Keratinocyte (primary cell): ENCODE measurements at regions not wholly inside any gene's neighbourhood (a gene's known extent, or its start where the extent isn't known, plus 50 kb on each side); places are given as distances from the start of the nearest gene placed in this dataset.

Experiments used
- DNase-seq: peaks from one replicate; pipeline ENCODE4 v3.0.0-alpha.2; 2011; ENCODE audit warnings: low read depth, missing footprints, low spot score
- FAIRE-seq: peaks from 2 replicates; lab custom pipeline; 2011; peaks lifted over from hg19 to GRCh38; lab: Jason Lieb, UNC
- H2AFZ ChIP-seq: 2 replicates; pipeline ENCODE4 v1.6.0; 2012; ENCODE audit warnings: low read length, control low read depth, inconsistent platforms; ENCODE audit not compliant: control insufficient read depth
- H3K27ac ChIP-seq: 2 replicates; pipeline ENCODE4 v1.5.1; 2011; ENCODE audit warnings: low read length; ENCODE audit not compliant: control insufficient read depth, insufficient read depth
- H3K27me3 ChIP-seq: 3 replicates; pipeline ENCODE4 v1.6.0; 2011; ENCODE audit warnings: low read length; ENCODE audit not compliant: control insufficient read depth, insufficient read depth; ENCODE audit errors: extremely low read depth
- H3K36me3 ChIP-seq, 2 experiments: 2 replicates in 1 of 2; 3 replicates in 1 of 2; pipeline ENCODE4 v1.5.1; 2011; ENCODE audit warnings: low read length in 2 of 2, mild to moderate bottlenecking in 1 of 2; ENCODE audit not compliant: control insufficient read depth in 2 of 2, insufficient read depth in 2 of 2; ENCODE audit errors: extremely low read depth in 1 of 2
- H3K4me1 ChIP-seq: 3 replicates; pipeline ENCODE4 v1.5.1; 2011; ENCODE audit warnings: low read length; ENCODE audit not compliant: control insufficient read depth, insufficient read depth; ENCODE audit errors: extremely low read depth
- H3K4me2 ChIP-seq: 3 replicates; pipeline ENCODE4 v1.6.0; 2011; ENCODE audit warnings: low read depth, low read length; ENCODE audit not compliant: control insufficient read depth, insufficient read depth; ENCODE audit errors: extremely low read depth
- H3K4me3 ChIP-seq, 3 experiments: fragments of 200-600 bp in 1 of 3; sonication (generic) in 1 of 3; 2 replicates in 2 of 3; 3 replicates in 1 of 3; pipeline ENCODE4 v1.5.1; 2011 to 2016; ENCODE audit warnings: low read length in 3 of 3, mild to moderate bottlenecking in 3 of 3, control low read depth in 2 of 3, inconsistent platforms in 1 of 3, low read depth in 1 of 3, mixed read lengths in 1 of 3, mixed run types in 1 of 3, moderate library complexity in 1 of 3; ENCODE audit not compliant: control insufficient read depth in 2 of 3, insufficient read depth in 2 of 3; ENCODE audit errors: extremely low read depth in 1 of 3
- H3K79me2 ChIP-seq: 2 replicates; pipeline ENCODE4 v1.6.0; 2012; ENCODE audit warnings: low read length; ENCODE audit not compliant: control insufficient read depth, insufficient read depth
- H3K9ac ChIP-seq: 3 replicates; pipeline ENCODE4 v1.6.0; 2011; ENCODE audit warnings: low read length; ENCODE audit not compliant: control insufficient read depth, insufficient read depth; ENCODE audit errors: extremely low read depth
- H3K9me1 ChIP-seq: 3 replicates; pipeline ENCODE4 v1.6.0; 2011; ENCODE audit warnings: low read length; ENCODE audit not compliant: control insufficient read depth, insufficient read depth; ENCODE audit errors: extremely low read depth
- H3K9me3 ChIP-seq: 2 replicates; pipeline ENCODE4 v1.5.1; 2012; ENCODE audit warnings: low read depth, low read length; ENCODE audit not compliant: control insufficient read depth
- H4K20me1 ChIP-seq: 3 replicates; pipeline ENCODE4 v1.6.0; 2011; ENCODE audit warnings: low read length; ENCODE audit not compliant: control insufficient read depth, insufficient read depth; ENCODE audit errors: extremely low read depth
- CTCF ChIP-seq, 3 experiments: IDR thresholded peaks in 1 of 3; conservative IDR thresholded peaks in 1 of 3; optimal IDR thresholded peaks in 1 of 3; 2 replicates in 2 of 3; 3 replicates in 1 of 3; pipeline versions ENCODE3 to v1.5.1; 2011; ENCODE audit warnings: low read length in 3 of 3, mild to moderate bottlenecking in 3 of 3, moderate library complexity in 2 of 3, control low read depth in 1 of 3, inconsistent platforms in 1 of 3; ENCODE audit not compliant: insufficient read depth in 2 of 3; ENCODE audit errors: extremely low read depth in 1 of 3
- EZH2 ChIP-seq: IDR thresholded peaks from one replicate; pipeline ENCODE4 v1.6.1; 2012; ENCODE audit warnings: inconsistent platforms, mild to moderate bottlenecking, low read length, moderate library complexity
- dilution Hi-C: fragments of 300-500 bp; cut with MboI; formaldehyde crosslinking; loops from one replicate; pipeline ENCODE4 v1.7.0; 2020; ENCODE audit warnings: low sequenced_read_pairs; ENCODE audit not compliant: extremely low pct_ligation_motif_present

- no peaks in the 10 kb centered on the region for H3K36me3 ChIP-seq
- H2AFZ ChIP-seq, result no peak overlapping the region
- H3K4me2 ChIP-seq, result no peak overlapping the region
- FAIRE-seq (no peak), DNase-seq (no peak)
- H3K9ac ChIP-seq, result no peak overlapping the region
- no peak overlapping the region for H3K27ac ChIP-seq
- dilution Hi-C loops, result no loop called here
- no peaks in the 10 kb centered on the region for H3K79me2 ChIP-seq
- no peak overlapping the region for H3K4me3 ChIP-seq
- H3K9me3 ChIP-seq, result no peaks in the 10 kb centered on the region
- no peaks in the 10 kb centered on the region for H3K27me3 ChIP-seq
- no peaks in the 10 kb centered on the region for H4K20me1 ChIP-seq
- no peaks in the 10 kb centered on the region for H3K4me1 ChIP-seq
- TF ChIP-seq CTCF (optimal IDR thresholded peaks at IDR 0.05 in 1 of 3, IDR thresholded peaks at IDR 0.05 in 1 of 3, conservative IDR thresholded peaks at IDR 0.05 in 1 of 3; ENCODE audit: extremely low read depth in 1 of 3, insufficient read depth in 2 of 3, low read length in 3 of 3) (no peak), EZH2 (no peak)
- no peaks in the 10 kb centered on the region for H3K9me1 ChIP-seq
Observed at GRCh38 chr17:13807103-13807502, 205.4 kb upstream of the HS3ST3A1 start.

DNA sequence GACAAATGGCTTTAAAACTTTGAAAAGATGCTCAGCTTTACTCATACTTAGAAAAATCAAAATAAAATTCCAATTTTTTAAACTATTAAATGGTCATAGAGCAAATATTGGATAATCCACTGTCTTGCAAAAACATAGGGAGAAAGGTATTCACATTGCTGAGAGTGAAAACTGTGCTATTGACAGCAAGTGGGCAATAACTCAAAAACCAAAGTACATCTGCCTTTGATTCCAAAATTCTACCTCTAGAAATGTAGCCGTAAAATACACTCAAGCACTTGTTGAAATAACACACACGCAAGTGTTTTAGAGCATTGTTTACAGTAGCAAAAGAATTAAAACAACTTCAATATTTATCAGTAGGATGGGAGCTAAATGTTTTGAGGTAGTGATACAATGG, 210.6 kb upstream of the HS3ST3A1 start:
- FAIRE-seq, result no peak
- H3K27ac ChIP-seq, result no peak overlapping the region
- H3K4me3 ChIP-seq, result no peak overlapping the region
- H3K9ac ChIP-seq, result no peak overlapping the region
- no peaks in the 10 kb centered on the region for H3K9me3 ChIP-seq
- H4K20me1 ChIP-seq, result no peaks in the 10 kb centered on the region
- H2AFZ ChIP-seq, result no peak overlapping the region
- H3K4me1 ChIP-seq, result no peaks in the 10 kb centered on the region
- no peaks in the 10 kb centered on the region for H3K9me1 ChIP-seq
- H3K27me3 ChIP-seq, result no peaks in the 10 kb centered on the region
- no peak for DNase-seq
- TF ChIP-seq EZH2 (no peak), CTCF (optimal IDR thresholded peaks at IDR 0.05 in 1 of 3, IDR thresholded peaks at IDR 0.05 in 1 of 3, conservative IDR thresholded peaks at IDR 0.05 in 1 of 3; ENCODE audit: extremely low read depth in 1 of 3, insufficient read depth in 2 of 3, low read length in 3 of 3) (no peak)
- no peak overlapping the region for H3K4me2 ChIP-seq
- dilution Hi-C loops, result no loop called here
- H3K79me2 ChIP-seq, result no peaks in the 10 kb centered on the region
- no peaks in the 10 kb centered on the region for H3K36me3 ChIP-seq
